Mesendoderm (in vitro differentiated cells): ENCODE measurements at regions not wholly inside any gene's neighbourhood (a gene's known extent, or its start where the extent isn't known, plus 50 kb on each side); places are given as distances from the start of the nearest gene placed in this dataset.
"Not testable (repeated sequence)": the region's sequence is repeated elsewhere in the genome, so short reads cannot be mapped to it uniquely, and the experiment has no call there.

ENCODE experiments used
- DNase-seq: peaks from one replicate; pipeline ENCODE4 v3.0.0; 2013
- H2AK5ac ChIP-seq: 2 replicates; pipeline ENCODE4 v1.6.1; 2013; ENCODE audit warnings: low read length, inconsistent platforms
- H2BK120ac ChIP-seq: 2 replicates; pipeline ENCODE4 v1.6.1; 2013; ENCODE audit warnings: low read depth, mild to moderate bottlenecking, low read length, moderate library complexity, mixed read lengths
- H2BK15ac ChIP-seq: replicated peaks from 2 replicates; pipeline ENCODE4 v1.6.1; 2013; ENCODE audit warnings: low read depth, mild to moderate bottlenecking, moderate library complexity
- H2BK5ac ChIP-seq: 2 replicates; pipeline ENCODE4 v1.6.1; 2013; ENCODE audit warnings: low read length, inconsistent platforms
- H3K18ac ChIP-seq: 2 replicates; pipeline ENCODE4 v1.6.1; 2013; ENCODE audit warnings: mild to moderate bottlenecking, low read length, mixed read lengths
- H3K23ac ChIP-seq: one replicate; pipeline ENCODE4 v1.6.1; 2013; ENCODE audit warnings: low read length
- H3K27ac ChIP-seq: 2 replicates; pipeline ENCODE4 v1.5.1; 2013; ENCODE audit warnings: low read depth, mild to moderate bottlenecking, inconsistent platforms, low read length, moderate library complexity
- H3K27me3 ChIP-seq: 2 replicates; pipeline ENCODE4 v1.6.1; 2013; ENCODE audit warnings: low read length, control low read depth, mild to moderate bottlenecking, inconsistent platforms; ENCODE audit not compliant: insufficient read depth, poor library complexity
- H3K36me3 ChIP-seq: 2 replicates; pipeline ENCODE4 v1.6.1; 2013; ENCODE audit warnings: low read length, inconsistent platforms; ENCODE audit not compliant: control insufficient read depth, insufficient read depth
- H3K4ac ChIP-seq: one replicate; pipeline ENCODE4 v1.6.1; 2013; ENCODE audit warnings: low read depth, mild to moderate bottlenecking, low read length, moderate library complexity
- H3K4me1 ChIP-seq: 2 replicates; pipeline ENCODE4 v1.6.1; 2013; ENCODE audit warnings: low read depth, low read length, inconsistent platforms; ENCODE audit not compliant: control insufficient read depth
- H3K4me2 ChIP-seq: 2 replicates; pipeline ENCODE4 v1.6.1; 2013; ENCODE audit warnings: low read length
- H3K4me3 ChIP-seq: 2 replicates; pipeline ENCODE4 v1.5.1; 2013; ENCODE audit warnings: mild to moderate bottlenecking, low read length
- H3K56ac ChIP-seq: one replicate; pipeline ENCODE4 v1.6.1; 2013; ENCODE audit warnings: low read length
- H3K79me1 ChIP-seq: 2 replicates; pipeline ENCODE4 v1.6.1; 2013; ENCODE audit warnings: low read length, inconsistent platforms
- H3K79me2 ChIP-seq: 2 replicates; pipeline ENCODE4 v1.6.1; 2013; ENCODE audit warnings: mild to moderate bottlenecking, low read length; ENCODE audit not compliant: control insufficient read depth, insufficient read depth
- H3K9ac ChIP-seq: 2 replicates; pipeline ENCODE4 v1.6.1; 2013; ENCODE audit warnings: low read length, inconsistent platforms
- H4K5ac ChIP-seq: one replicate; pipeline ENCODE4 v1.6.1; 2013; ENCODE audit warnings: low read length
- H4K8ac ChIP-seq: one replicate; pipeline ENCODE4 v1.6.1; 2013; ENCODE audit warnings: low read depth, mild to moderate bottlenecking, control low read depth, low read length, moderate library complexity
- WGBS: extraction: QIAGEN DNeasy Blood & Tissue Kit; methylation state at CpG from one replicate; pipeline ENCODE4 v1.1.7; 2013; ENCODE audit warnings: low lambda C conversion rate, missing lambda C conversion rate; ENCODE audit not compliant: insufficient coverage; ENCODE audit errors: extremely low coverage; 5-methylcytosine and 5-hydroxymethylcytosine counted together

DNA sequence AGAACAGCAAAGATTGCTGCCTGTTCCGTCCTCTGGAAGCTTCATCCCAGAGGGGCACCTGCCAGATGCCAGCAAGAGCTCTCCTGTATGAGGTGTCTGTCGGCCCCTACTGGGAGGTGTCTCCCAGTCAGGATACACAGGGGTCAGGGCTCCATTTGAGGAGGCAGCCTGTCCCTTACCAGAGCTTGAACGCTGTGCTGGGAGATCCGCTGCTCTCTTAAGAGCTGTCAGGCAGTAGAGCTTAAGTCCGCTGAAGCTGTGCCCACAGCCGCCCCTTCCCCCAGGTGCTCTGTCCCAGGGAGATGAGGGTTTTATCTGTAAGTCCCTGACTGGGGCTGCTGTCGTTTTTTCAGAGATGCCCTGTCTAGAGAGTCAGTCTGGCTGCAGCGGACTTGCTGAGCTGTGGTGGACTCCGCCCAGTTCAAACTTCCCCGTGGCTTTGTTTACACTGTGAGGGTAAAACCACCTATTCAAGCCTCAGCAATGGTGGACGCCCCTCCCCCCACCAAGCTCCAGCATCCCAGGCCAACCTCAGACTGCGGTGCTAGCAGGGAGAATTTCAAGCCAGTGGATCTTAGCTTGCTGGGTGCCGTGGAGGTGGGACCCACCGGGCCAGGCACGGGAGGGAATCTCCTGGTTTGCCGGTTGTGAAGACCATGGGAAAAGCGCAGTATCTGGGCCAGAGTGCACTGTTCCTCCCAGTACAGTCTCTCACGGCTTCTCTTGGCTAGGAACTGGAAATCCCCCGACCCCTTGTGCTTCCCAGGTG lies 62.1 kb upstream of the FER start:
- H3K9ac ChIP-seq, H2BK5ac ChIP-seq, H2AK5ac ChIP-seq, H4K8ac ChIP-seq, H3K27ac ChIP-seq, H3K79me2 ChIP-seq, H3K79me1 ChIP-seq, H3K23ac ChIP-seq, H3K4ac ChIP-seq, H2BK120ac ChIP-seq, H3K36me3 ChIP-seq, H3K4me1 ChIP-seq, H4K5ac ChIP-seq, H2BK15ac ChIP-seq, H3K27me3 ChIP-seq, H3K4me3 ChIP-seq, H3K4me2 ChIP-seq: not testable (repeated sequence)
- no CpG with 5 or more reads among the region's 19 CpGs for WGBS
- DNase-seq: peak; percentile 47
- Histone ChIP-seq H3K56ac (peak overlapping the region; percentile 34), H3K18ac (peak overlapping the region; percentile 70)

GRCh38 chr5:108681079-108681921 lies 66.4 kb upstream of the FER start:
- Histone ChIP-seq H3K4me2 (no peak overlapping the region), H3K27ac (no peak overlapping the region), H3K4me3 (no peak overlapping the region), H2BK5ac (no peak overlapping the region), H3K4ac (peak overlapping the region; percentile 93), H4K8ac (peak overlapping the region; percentile 13), H3K23ac (no peak overlapping the region), H3K56ac (peak overlapping the region; percentile 58), H4K5ac (no peak overlapping the region), H3K79me2 (no peaks in the 10 kb centered on the region), H2AK5ac (no peak overlapping the region), H3K4me1 (peaks cover under 1% of the 10 kb centered on the region), H3K79me1 (no peaks in the 10 kb centered on the region), H2BK15ac (no peak overlapping the region), H3K36me3 (no peaks in the 10 kb centered on the region), H3K18ac (peak overlapping the region; percentile 47), H3K9ac (no peak overlapping the region), H2BK120ac (no peak overlapping the region), H3K27me3 (no peaks in the 10 kb centered on the region)
- DNase-seq: peak; percentile 81
- no CpG with 5 or more reads among the region's 5 CpGs for WGBS

GRCh38 chr5:108678091-108678490 lies 69.6 kb upstream of the FER start:
- Histone ChIP-seq H3K27me3 (no peaks in the 10 kb centered on the region), H2AK5ac (no peak overlapping the region), H3K4me1 (peaks cover under 1% of the 10 kb centered on the region), H2BK15ac (no peak overlapping the region), H3K23ac (no peak overlapping the region), H2BK5ac (no peak overlapping the region), H2BK120ac (no peak overlapping the region), H3K4me3 (no peak overlapping the region), H3K18ac (no peak overlapping the region), H3K27ac (no peak overlapping the region), H3K4me2 (no peak overlapping the region), H3K9ac (no peak overlapping the region), H3K36me3 (no peaks in the 10 kb centered on the region), H3K79me2 (no peaks in the 10 kb centered on the region), H3K56ac (no peak overlapping the region), H3K4ac (no peak overlapping the region), H4K5ac (no peak overlapping the region), H3K79me1 (no peaks in the 10 kb centered on the region), H4K8ac (no peak overlapping the region)
- DNase-seq: no peak
- WGBS: no CpG with 5 or more reads among the region's 4 CpGs

DNA sequence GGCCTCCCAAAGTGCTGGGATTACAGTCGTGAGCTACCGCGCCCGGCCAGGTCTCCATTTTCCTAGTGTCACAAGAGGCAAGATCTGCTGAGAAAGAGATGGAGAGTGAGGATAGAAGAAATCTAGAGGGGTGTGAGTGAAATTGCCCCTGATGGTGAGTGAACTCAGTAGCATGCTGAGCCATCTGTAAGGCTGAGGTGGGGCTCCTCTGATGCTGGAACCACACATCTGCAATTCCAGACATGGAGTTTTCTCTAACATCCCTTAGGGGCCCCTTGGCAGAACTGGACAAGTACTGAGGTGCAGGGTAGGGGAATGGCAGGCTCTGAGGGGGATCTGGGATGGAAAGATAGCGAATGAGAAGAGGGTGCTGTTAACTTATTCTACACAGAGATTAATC lies 72.0 kb upstream of the FER start:
- H2BK5ac ChIP-seq: no peak overlapping the region
- no peak overlapping the region for H3K23ac ChIP-seq
- no peaks in the 10 kb centered on the region for H3K79me2 ChIP-seq
- H3K27me3 ChIP-seq: no peaks in the 10 kb centered on the region
- H3K18ac ChIP-seq: no peak overlapping the region
- H3K4me2 ChIP-seq: no peak overlapping the region
- H3K27ac ChIP-seq: no peak overlapping the region
- H3K79me1 ChIP-seq: no peaks in the 10 kb centered on the region
- no peak overlapping the region for H2BK15ac ChIP-seq
- H2AK5ac ChIP-seq: no peak overlapping the region
- peaks cover 9% of the 10 kb centered on the region for H3K4me1 ChIP-seq
- H4K8ac ChIP-seq: no peak overlapping the region
- peak overlapping the region; percentile 2 for H3K4ac ChIP-seq
- H3K4me3 ChIP-seq: no peak overlapping the region
- no CpG with 5 or more reads among the region's 5 CpGs for whole genome bisulfite sequencing
- no peak overlapping the region for H3K56ac ChIP-seq
- H4K5ac ChIP-seq: no peak overlapping the region
- no peak overlapping the region for H3K9ac ChIP-seq
- no peak overlapping the region for H2BK120ac ChIP-seq
- H3K36me3 ChIP-seq: no peaks in the 10 kb centered on the region
- no peak for DNase-seq

DNA sequence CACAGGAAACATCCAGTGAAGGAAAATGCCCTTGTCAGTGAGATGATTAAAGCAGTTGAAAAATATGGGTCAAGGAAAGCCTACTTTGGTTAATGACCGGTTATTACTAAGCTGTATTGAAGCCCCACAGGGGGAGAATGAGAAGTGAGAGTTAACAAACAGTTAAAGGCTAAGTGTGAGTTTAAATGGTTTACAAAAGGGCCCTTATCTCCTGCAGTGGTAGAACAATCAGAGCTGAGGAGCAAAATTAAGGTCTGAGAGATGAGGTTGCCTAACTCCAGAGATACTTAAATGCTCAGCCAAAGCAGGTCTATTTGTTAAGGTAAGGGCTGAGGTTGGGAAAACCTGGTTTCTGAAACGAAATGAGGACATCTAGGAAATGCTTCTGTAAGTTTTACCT lies 75.1 kb upstream of the FER start:
- no peak overlapping the region for H3K23ac ChIP-seq
- H3K27ac ChIP-seq: no peak overlapping the region
- H4K8ac ChIP-seq: no peak overlapping the region
- DNase-seq: peak; percentile 61
- H3K79me1 ChIP-seq: no peaks in the 10 kb centered on the region
- no peak overlapping the region for H2BK120ac ChIP-seq
- peak overlapping the region; percentile 82 for H3K18ac ChIP-seq
- peaks cover 9% of the 10 kb centered on the region for H3K4me1 ChIP-seq
- no peak overlapping the region for H3K4me2 ChIP-seq
- WGBS: no CpG with 5 or more reads among the region's 2 CpGs
- no peak overlapping the region for H3K4me3 ChIP-seq
- no peak overlapping the region for H2BK5ac ChIP-seq
- peak overlapping the region; percentile 26 for H3K56ac ChIP-seq
- no peak overlapping the region for H2AK5ac ChIP-seq
- no peaks in the 10 kb centered on the region for H3K36me3 ChIP-seq
- no peaks in the 10 kb centered on the region for H3K79me2 ChIP-seq
- H2BK15ac ChIP-seq: no peak overlapping the region
- no peak overlapping the region for H3K9ac ChIP-seq
- H3K4ac ChIP-seq: no peak overlapping the region
- no peaks in the 10 kb centered on the region for H3K27me3 ChIP-seq
- no peak overlapping the region for H4K5ac ChIP-seq
